GM13976 (cell line): ENCODE measurements at regions not wholly inside any gene's neighbourhood (a gene's known extent, or its start where the extent isn't known, plus 50 kb on each side); places are given as distances from the start of the nearest gene placed in this dataset.

ENCODE experiments used
- DNase-seq: peaks from one replicate; pipeline ENCODE4 v3.0.0; 2012; ENCODE audit warnings: low spot score
- CTCF ChIP-seq: IDR thresholded peaks from 2 replicates; pipeline ENCODE4 v1.5.1; 2012; ENCODE audit warnings: borderline replicate concordance, mild to moderate bottlenecking; ENCODE audit not compliant: insufficient read depth; ENCODE audit errors: extremely low read depth, missing control alignments, control extremely low read depth
- in situ Hi-C: fragments of 300-500 bp; cut with MboI; formaldehyde crosslinking; loops from one replicate; pipeline ENCODE4 v1.12.0; 2022; ENCODE audit warnings: low sequenced_read_pairs, mixed read lengths, inconsistent platforms; ENCODE audit not compliant: unreplicated experiment

GRCh38 chr2:37829616-37830395, 95.3 kb upstream of the RMDN2 start:
- TF ChIP-seq CTCF = no peak
- in situ Hi-C loops = loop anchor here (5.0 to 10.0 kb wide), 2 partner anchors 155 to 418 kb away; partner anchors contain the start of gene CDC42EP3
- DNase-seq = no peak

GRCh38 chr2:37830636-37831035, 94.5 kb upstream of the RMDN2 start:
- TF ChIP-seq CTCF = no peak
- no peak for DNase-seq
- in situ Hi-C loops = loop anchor here (5.0 kb wide), 1 partner anchor 418 kb away; no protein-coding TSS in a partner anchor

GRCh38 chr2:37831081-37831780, 93.9 kb upstream of the RMDN2 start:
- no peak for DNase-seq
- no peak for TF ChIP-seq CTCF
- in situ Hi-C loops = loop anchor here (5.0 kb wide), 1 partner anchor 419 kb away; no protein-coding TSS in a partner anchor

- DNase-seq = peak; percentile 68
- in situ Hi-C loops = loop anchor here (5.0 kb wide), 1 partner anchor 420 kb away; no protein-coding TSS in a partner anchor
- peak; percentile 78 for TF ChIP-seq CTCF
These were observed 92.4 kb upstream of the RMDN2 start for GRCh38 chr2:37832590-37833197.

DNA sequence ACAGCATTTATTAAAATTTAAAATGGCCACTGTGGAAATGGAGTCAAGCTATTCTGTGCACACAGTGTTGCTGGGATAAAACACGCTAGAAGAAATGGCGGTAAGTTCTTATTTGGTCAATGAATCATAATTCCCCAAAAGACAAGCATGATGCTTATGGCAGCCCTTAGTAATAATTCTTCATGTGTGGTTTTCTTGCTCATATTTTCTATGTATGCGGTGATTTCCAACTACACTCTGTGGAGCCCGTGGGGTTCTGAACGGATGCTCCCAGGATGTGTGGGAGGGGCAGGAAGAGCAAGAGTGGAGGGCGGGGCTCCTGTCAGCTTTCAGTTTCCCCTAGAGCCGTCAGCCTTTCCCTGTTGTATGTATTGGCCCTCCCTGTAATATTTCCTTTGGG, 91.7 kb upstream of the RMDN2 start:
- in situ Hi-C loops = loop anchor here (5.0 kb wide), 1 partner anchor 421 kb away; no protein-coding TSS in a partner anchor
- TF ChIP-seq CTCF = no peak
- peak; percentile 38 for DNase-seq

- TF ChIP-seq CTCF = no peak
- in situ Hi-C loops = no loop called here
- DNase-seq = no peak
These were observed 88.8 kb upstream of the RMDN2 start for GRCh38 chr2:37836270-37836669.
